DND-41 (cell line): ENCODE measurements at regions not wholly inside any gene's neighbourhood (a gene's known extent, or its start where the extent isn't known, plus 50 kb on each side); places are given as distances from the start of the nearest gene placed in this dataset.

Experiments used
- ATAC-seq: fragments of 200-7000 bp; cut with Tn5 transposase; 3 replicates; pipeline ENCODE4 v1.9.1; 2021; ENCODE audit warnings: low read depth; ENCODE audit not compliant: insufficient read depth
- DNase-seq: peaks from one replicate; pipeline ENCODE4 v3.0.0-alpha.2; 2020
- H2AFZ ChIP-seq: 2 replicates; pipeline ENCODE4 v1.6.0; 2012; ENCODE audit warnings: low read depth, low read length
- H3K27ac ChIP-seq: 2 replicates; pipeline ENCODE4 v1.5.1; 2012; ENCODE audit warnings: low read length, inconsistent platforms
- H3K27me3 ChIP-seq: fragments of 200-600 bp; sonication (generic); 2 replicates; pipeline ENCODE4 v1.6.0; 2012; ENCODE audit warnings: low read length, mild to moderate bottlenecking, inconsistent platforms; ENCODE audit not compliant: insufficient read depth, poor library complexity
- H3K36me3 ChIP-seq: 2 replicates; pipeline ENCODE4 v1.5.1; 2012; ENCODE audit warnings: low read length, inconsistent platforms; ENCODE audit not compliant: insufficient read depth
- H3K4me1 ChIP-seq: 2 replicates; pipeline ENCODE4 v1.5.1; 2012; ENCODE audit warnings: mild to moderate bottlenecking, low read length; ENCODE audit not compliant: insufficient read depth
- H3K4me2 ChIP-seq: 2 replicates; pipeline ENCODE4 v1.6.0; 2012; ENCODE audit warnings: mild to moderate bottlenecking, moderate library complexity, low read length, inconsistent platforms; ENCODE audit not compliant: insufficient read depth
- H3K4me3 ChIP-seq, 2 experiments: fragments of 200-600 bp in 1 of 2; shearing (Covaris generic) in 1 of 2; 2 replicates each; pipeline ENCODE4 v1.5.1; 2012 to 2016; ENCODE audit warnings: inconsistent platforms in 2 of 2, low read length in 2 of 2, mild to moderate bottlenecking in 2 of 2, low read depth in 1 of 2, moderate library complexity in 1 of 2
- H3K79me2 ChIP-seq: 2 replicates; pipeline ENCODE4 v1.6.0; 2012; ENCODE audit warnings: low read length, inconsistent platforms; ENCODE audit not compliant: insufficient read depth
- H3K9ac ChIP-seq: 2 replicates; pipeline ENCODE4 v1.6.0; 2012; ENCODE audit warnings: low read depth, mild to moderate bottlenecking, inconsistent platforms, low read length, moderate library complexity
- H3K9me3 ChIP-seq: 2 replicates; pipeline ENCODE4 v1.5.1; 2012; ENCODE audit warnings: low read length, moderate library complexity, mild to moderate bottlenecking, inconsistent platforms; ENCODE audit not compliant: insufficient read depth, severe bottlenecking
- H4K20me1 ChIP-seq: 2 replicates; pipeline ENCODE4 v1.6.0; 2012; ENCODE audit warnings: low read length; ENCODE audit not compliant: insufficient read depth
- EZH2 ChIP-seq: IDR thresholded peaks from 3 replicates; pipeline ENCODE4 v1.6.1; 2012; ENCODE audit warnings: borderline replicate concordance, low read depth, mild to moderate bottlenecking, moderate library complexity, low read length, inconsistent platforms; ENCODE audit not compliant: severe bottlenecking
- TF ChIP-seq, protein P1 (sequence below): IDR thresholded peaks from 2 replicates; pipeline ENCODE4 v1.5.1; 2012; ENCODE audit warnings: borderline replicate concordance, low read length, moderate library complexity, mild to moderate bottlenecking; ENCODE audit not compliant: poor library complexity, severe bottlenecking; ENCODE audit errors: extremely low read depth

DNA sequence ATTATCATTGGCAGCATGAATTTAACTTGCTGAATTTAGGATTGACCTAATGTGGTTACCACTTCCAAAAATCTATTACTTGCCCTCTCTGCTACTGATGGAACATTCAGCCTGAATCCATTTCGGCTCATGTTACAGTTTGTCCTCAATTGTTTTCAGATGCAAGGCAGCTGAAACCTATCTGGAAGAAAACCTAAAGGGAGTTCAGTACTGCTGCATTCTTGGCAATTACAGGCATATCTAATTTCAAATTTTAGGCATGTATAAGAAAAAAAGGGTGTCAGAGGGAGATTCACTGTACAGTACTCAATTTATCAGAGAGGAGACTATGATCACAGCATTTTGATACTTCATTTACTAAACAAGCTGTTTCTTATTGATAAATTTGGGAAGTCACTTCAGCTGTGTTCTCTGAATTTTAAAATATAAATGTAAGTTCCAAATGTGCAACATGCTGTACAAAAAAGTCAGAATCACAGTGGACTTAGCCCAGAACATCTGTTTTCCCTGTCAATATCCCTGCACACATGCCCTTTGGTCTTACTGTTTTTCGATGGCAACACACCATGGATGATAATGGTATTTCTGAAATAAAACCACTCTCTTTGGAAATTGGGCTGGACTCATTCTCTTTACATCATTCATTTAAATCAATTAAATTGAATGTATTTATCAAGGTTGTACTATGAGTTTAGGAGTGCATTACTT is 651.6 kb upstream of the ADGRL4 start:
- no peak overlapping the region for H2AFZ ChIP-seq
- no peaks in the 10 kb centered on the region for H4K20me1 ChIP-seq
- no peaks in the 10 kb centered on the region for H3K79me2 ChIP-seq
- TF ChIP-seq EZH2: no peak
- TF ChIP-seq, protein P1, sequence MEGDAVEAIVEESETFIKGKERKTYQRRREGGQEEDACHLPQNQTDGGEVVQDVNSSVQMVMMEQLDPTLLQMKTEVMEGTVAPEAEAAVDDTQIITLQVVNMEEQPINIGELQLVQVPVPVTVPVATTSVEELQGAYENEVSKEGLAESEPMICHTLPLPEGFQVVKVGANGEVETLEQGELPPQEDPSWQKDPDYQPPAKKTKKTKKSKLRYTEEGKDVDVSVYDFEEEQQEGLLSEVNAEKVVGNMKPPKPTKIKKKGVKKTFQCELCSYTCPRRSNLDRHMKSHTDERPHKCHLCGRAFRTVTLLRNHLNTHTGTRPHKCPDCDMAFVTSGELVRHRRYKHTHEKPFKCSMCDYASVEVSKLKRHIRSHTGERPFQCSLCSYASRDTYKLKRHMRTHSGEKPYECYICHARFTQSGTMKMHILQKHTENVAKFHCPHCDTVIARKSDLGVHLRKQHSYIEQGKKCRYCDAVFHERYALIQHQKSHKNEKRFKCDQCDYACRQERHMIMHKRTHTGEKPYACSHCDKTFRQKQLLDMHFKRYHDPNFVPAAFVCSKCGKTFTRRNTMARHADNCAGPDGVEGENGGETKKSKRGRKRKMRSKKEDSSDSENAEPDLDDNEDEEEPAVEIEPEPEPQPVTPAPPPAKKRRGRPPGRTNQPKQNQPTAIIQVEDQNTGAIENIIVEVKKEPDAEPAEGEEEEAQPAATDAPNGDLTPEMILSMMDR: no peak
- DNase-seq (no peak), ATAC-seq (no peak)
- H3K4me3 ChIP-seq: no peak overlapping the region
- H3K27ac ChIP-seq: no peak overlapping the region
- H3K9ac ChIP-seq: no peak overlapping the region
- H3K9me3 ChIP-seq: no peaks in the 10 kb centered on the region
- no peak overlapping the region for H3K4me2 ChIP-seq
- H3K36me3 ChIP-seq: no peaks in the 10 kb centered on the region
- no peaks in the 10 kb centered on the region for H3K4me1 ChIP-seq
- no peaks in the 10 kb centered on the region for H3K27me3 ChIP-seq

DNA sequence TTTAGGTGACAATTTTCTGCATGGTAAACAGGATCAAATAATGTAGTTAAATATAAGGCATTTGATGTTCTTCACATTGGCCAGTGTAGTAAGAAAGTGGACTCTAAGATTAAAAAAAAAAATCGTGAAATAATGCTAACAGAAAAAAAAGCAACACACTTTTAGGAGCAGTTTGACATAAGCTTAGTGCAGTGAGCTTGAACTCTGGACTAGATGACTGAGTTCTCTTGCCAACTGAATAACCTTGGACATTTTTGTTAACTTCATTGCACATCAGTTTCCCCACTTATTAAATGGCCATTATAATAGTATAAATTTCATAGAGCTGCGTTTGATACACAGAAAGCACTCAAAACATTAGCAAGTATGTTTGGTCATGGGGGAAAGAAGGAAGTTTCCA is 649.3 kb upstream of the ADGRL4 start:
- TF ChIP-seq EZH2: no peak
- TF ChIP-seq, protein P1: no peak
- Histone ChIP-seq H3K4me3 (no peak overlapping the region), H4K20me1 (no peaks in the 10 kb centered on the region), H3K9ac (no peak overlapping the region), H3K27ac (no peak overlapping the region), H3K4me2 (no peak overlapping the region), H3K36me3 (no peaks in the 10 kb centered on the region), H2AFZ (no peak overlapping the region), H3K9me3 (no peaks in the 10 kb centered on the region), H3K79me2 (no peaks in the 10 kb centered on the region), H3K4me1 (no peaks in the 10 kb centered on the region), H3K27me3 (no peaks in the 10 kb centered on the region)
- ATAC-seq: no peak
- no peak for DNase-seq

DNA sequence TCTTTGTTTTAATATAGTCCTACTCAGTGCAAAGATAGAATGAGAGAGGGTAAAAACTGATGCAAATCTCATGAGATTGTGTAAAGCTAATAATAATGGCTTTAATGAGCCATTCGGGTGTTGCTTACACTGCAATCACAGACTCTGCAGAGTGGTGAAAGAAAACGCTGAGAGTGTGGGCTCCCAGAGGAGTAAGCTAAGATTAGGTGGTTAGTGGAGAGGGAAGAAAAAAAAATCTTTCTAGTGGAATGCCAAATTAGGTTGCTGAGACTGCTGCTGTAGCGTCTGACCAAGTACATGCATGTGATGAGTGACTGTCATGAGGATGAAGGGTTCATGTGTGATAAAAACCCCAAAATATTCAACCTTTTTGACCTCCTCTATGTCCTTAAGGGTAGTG is 645.9 kb upstream of the ADGRL4 start:
- no peak overlapping the region for H2AFZ ChIP-seq
- no peak overlapping the region for H3K9ac ChIP-seq
- H3K4me3 ChIP-seq: no peak overlapping the region
- H3K36me3 ChIP-seq: no peaks in the 10 kb centered on the region
- DNase-seq: no peak
- H3K4me2 ChIP-seq: no peak overlapping the region
- TF ChIP-seq, protein P1: no peak
- TF ChIP-seq EZH2: no peak
- no peaks in the 10 kb centered on the region for H3K4me1 ChIP-seq
- H3K27me3 ChIP-seq: no peaks in the 10 kb centered on the region
- ATAC-seq: no peak
- no peaks in the 10 kb centered on the region for H4K20me1 ChIP-seq
- H3K79me2 ChIP-seq: no peaks in the 10 kb centered on the region
- no peaks in the 10 kb centered on the region for H3K9me3 ChIP-seq
- H3K27ac ChIP-seq: no peak overlapping the region
